OCI-LY7 (cell line): ENCODE measurements at regions not wholly inside any gene's neighbourhood (a gene's known extent, or its start where the extent isn't known, plus 50 kb on each side); places are given as distances from the start of the nearest gene placed in this dataset.

Experiments
- EZH2phosphoT487 ChIP-seq: fragments of 200-600 bp; sonication (generic); IDR thresholded peaks from 2 replicates; pipeline ENCODE4 v1.6.1; 2018; ENCODE audit warnings: low read depth, borderline replicate concordance, mild to moderate bottlenecking, mixed run types, antibody characterized with exemption, low read length, moderate library complexity, mixed read lengths
- TF ChIP-seq, protein P1 (sequence below): fragments of 200-600 bp; sonication (generic); conservative IDR thresholded peaks from 2 replicates; pipeline ENCODE4 v1.5.1; 2014; ENCODE audit warnings: mild to moderate bottlenecking, antibody characterized with exemption, low read length, moderate library complexity, mixed read lengths

DNA sequence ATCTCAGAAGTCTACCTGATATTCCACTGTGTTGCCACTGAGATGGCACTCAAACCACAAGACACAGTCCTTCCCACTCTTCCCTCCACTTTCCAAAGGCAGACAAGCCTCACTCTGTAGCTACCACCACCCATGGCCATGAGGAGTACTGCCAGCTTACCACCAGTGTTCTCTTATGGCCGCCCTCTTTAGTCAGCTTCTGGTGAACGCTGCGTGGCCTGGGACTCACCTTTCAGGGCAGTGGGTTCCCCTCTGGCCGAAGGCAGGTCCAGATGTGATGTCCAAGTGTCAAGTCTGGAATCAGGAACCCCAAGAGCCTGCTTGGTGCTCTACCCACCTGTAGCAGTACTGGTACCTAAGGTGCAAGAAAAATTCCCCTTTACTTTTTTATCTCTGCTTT lies 580.8 kb downstream of the LRRIQ3 start:
- TF ChIP-seq, protein P1, sequence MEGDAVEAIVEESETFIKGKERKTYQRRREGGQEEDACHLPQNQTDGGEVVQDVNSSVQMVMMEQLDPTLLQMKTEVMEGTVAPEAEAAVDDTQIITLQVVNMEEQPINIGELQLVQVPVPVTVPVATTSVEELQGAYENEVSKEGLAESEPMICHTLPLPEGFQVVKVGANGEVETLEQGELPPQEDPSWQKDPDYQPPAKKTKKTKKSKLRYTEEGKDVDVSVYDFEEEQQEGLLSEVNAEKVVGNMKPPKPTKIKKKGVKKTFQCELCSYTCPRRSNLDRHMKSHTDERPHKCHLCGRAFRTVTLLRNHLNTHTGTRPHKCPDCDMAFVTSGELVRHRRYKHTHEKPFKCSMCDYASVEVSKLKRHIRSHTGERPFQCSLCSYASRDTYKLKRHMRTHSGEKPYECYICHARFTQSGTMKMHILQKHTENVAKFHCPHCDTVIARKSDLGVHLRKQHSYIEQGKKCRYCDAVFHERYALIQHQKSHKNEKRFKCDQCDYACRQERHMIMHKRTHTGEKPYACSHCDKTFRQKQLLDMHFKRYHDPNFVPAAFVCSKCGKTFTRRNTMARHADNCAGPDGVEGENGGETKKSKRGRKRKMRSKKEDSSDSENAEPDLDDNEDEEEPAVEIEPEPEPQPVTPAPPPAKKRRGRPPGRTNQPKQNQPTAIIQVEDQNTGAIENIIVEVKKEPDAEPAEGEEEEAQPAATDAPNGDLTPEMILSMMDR: no peak
- TF ChIP-seq EZH2phosphoT487: no peak
